ENCODE measurements at regions not wholly inside any gene's neighbourhood (a gene's known extent, or its start where the extent isn't known, plus 50 kb on each side); places are given as distances from the start of the nearest gene placed in this dataset.
"Not testable (repeated sequence)": the region's sequence is repeated elsewhere in the genome, so short reads cannot be mapped to it uniquely, and the experiment has no call there.

- H3K4me3 Mint-ChIP-seq; H3K27me3 Mint-ChIP-seq; H3K9me3 Mint-ChIP-seq; POLR2A ChIA-PET; H3K27ac Mint-ChIP-seq; DNase-seq; H3K36me3 Mint-ChIP-seq (ENCODE audit: low read depth); H3K4me1 Mint-ChIP-seq; ATAC-seq (ENCODE audit: low read depth); CTCF ChIA-PET: not testable (repeated sequence)
- intact Hi-C loops (cut with micrococcal nuclease): loop anchor here (10.0 kb wide), 1 partner anchor 57 kb away; the partner anchor contains the start of gene GOLGA8B
These were observed 55.2 kb downstream of the GOLGA8B start for GRCh38 chr15:34528055-34528754.

DNA sequence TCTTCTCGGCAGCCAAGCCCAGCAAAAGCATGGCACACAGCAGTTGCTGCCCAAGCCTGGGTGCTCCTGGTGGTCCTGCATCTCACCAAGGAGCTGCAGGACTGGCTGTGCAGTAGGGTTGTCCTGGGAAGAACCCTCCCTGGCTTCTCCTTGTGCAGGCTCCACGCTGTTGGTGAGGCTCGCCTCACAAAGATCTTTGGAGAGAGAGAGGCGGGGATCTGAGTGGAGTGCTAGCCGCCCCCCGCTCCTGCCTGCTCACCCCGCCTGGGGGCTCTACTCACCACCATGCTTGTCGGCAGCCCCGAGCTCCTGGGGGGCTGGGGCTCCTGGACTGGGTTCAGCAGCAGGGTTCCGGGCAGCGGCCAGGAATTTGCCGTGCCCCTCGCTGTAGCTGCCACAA is 55.8 kb downstream of the GOLGA8B start:
- POLR2A ChIA-PET; H3K27ac Mint-ChIP-seq; CTCF ChIA-PET; H3K4me1 Mint-ChIP-seq; ATAC-seq (ENCODE audit: low read depth); H3K9me3 Mint-ChIP-seq; DNase-seq; H3K36me3 Mint-ChIP-seq (ENCODE audit: low read depth); H3K27me3 Mint-ChIP-seq; H3K4me3 Mint-ChIP-seq: not testable (repeated sequence)
- intact Hi-C loops (cut with micrococcal nuclease): loop anchor here (10.0 kb wide), 1 partner anchor 57 kb away; the partner anchor contains the start of gene GOLGA8B

DNA sequence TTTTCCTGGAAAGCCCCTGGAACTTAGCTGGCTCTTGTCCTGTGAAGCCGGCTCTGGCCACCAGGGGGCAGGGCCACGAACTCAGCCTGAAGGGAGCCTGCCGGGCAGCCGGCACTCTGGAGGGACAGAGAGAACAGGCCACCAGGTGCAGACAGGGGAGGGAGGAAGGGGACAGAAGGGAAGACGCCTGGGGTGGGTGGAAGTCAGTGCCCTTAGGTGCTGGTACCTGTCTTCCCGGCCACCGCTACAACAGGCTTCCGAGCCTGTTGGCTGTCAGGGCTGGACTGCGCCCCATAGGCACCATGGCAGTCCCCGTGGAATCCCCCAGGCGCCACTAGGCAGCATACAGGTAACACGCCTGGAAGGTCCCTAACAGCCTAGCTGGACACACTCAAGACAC is 59.6 kb downstream of the GOLGA8B start:
- H3K4me3 Mint-ChIP-seq; H3K27me3 Mint-ChIP-seq; CTCF ChIA-PET; H3K36me3 Mint-ChIP-seq (ENCODE audit: low read depth); POLR2A ChIA-PET; ATAC-seq (ENCODE audit: low read depth); H3K9me3 Mint-ChIP-seq; H3K4me1 Mint-ChIP-seq; DNase-seq; H3K27ac Mint-ChIP-seq: not testable (repeated sequence)
- intact Hi-C loops (cut with micrococcal nuclease): loop anchor here (10.0 kb wide), 1 partner anchor 61 kb away; the partner anchor contains the start of gene GOLGA8B

DNA sequence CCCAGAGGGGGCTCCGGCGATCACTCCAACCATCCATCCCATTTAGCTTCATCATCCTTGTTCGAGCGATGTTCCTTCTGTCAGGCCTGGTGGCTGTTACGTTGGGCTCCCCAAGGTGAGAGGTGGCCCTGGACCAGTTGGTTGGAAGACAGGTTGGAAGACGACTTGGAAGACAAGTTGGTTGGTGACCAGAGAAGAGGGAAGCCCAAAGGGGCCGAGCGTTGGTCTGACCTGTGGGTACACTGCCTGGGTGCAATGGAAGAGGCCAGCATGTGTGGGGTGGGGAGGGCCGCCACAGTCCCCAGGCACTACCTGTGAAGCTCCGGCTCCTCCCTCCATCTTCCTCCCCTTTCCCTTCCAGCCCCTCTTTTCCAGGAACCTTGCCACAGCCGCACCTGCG is 60.9 kb downstream of the GOLGA8B start:
- POLR2A ChIA-PET; DNase-seq; CTCF ChIA-PET; ATAC-seq (ENCODE audit: low read depth); H3K9me3 Mint-ChIP-seq; H3K4me3 Mint-ChIP-seq; H3K4me1 Mint-ChIP-seq; H3K36me3 Mint-ChIP-seq (ENCODE audit: low read depth); H3K27ac Mint-ChIP-seq; H3K27me3 Mint-ChIP-seq: not testable (repeated sequence)
- intact Hi-C loops (cut with micrococcal nuclease): loop anchor here (10.0 kb wide), 1 partner anchor 62 kb away; the partner anchor contains the start of gene GOLGA8B

- H3K4me1 Mint-ChIP-seq; H3K36me3 Mint-ChIP-seq (ENCODE audit: low read depth); DNase-seq; H3K4me3 Mint-ChIP-seq; H3K27me3 Mint-ChIP-seq; ATAC-seq (ENCODE audit: low read depth); H3K9me3 Mint-ChIP-seq; CTCF ChIA-PET; H3K27ac Mint-ChIP-seq; POLR2A ChIA-PET: not testable (repeated sequence)
- intact Hi-C loops (cut with micrococcal nuclease): loop anchor here (10.0 kb wide), 1 partner anchor 63 kb away; the partner anchor contains the start of gene GOLGA8B
These were observed 61.5 kb downstream of the GOLGA8B start for GRCh38 chr15:34521802-34522485.

DNA sequence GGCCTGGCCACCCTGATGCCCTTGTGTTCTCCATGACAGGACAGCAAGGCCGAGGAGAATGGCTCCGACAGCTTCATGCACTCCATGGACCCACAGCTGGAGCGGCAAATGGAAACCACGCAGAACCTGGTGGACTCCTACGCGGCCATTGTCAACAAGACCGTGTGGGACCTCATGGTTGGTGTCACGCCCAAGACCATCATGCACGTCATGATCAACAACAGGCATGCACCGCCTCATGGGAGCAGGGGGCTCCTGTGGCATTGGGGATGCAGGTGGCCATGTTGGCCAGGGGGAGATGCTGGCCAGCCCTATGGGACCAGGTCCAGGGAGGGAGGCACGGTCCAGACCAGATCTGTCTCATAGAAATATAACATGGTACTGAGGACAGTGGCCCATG is 62.9 kb downstream of the GOLGA8B start:
- intact Hi-C loops (cut with micrococcal nuclease): loop anchor here (10.0 kb wide), 1 partner anchor 64 kb away; the partner anchor contains the start of gene GOLGA8B

GRCh38 chr15:34520010-34520409 is 63.4 kb downstream of the GOLGA8B start:
- H3K27me3 Mint-ChIP-seq; H3K4me3 Mint-ChIP-seq; DNase-seq; H3K27ac Mint-ChIP-seq; H3K36me3 Mint-ChIP-seq (ENCODE audit: low read depth); ATAC-seq (ENCODE audit: low read depth); H3K4me1 Mint-ChIP-seq; CTCF ChIA-PET; POLR2A ChIA-PET; H3K9me3 Mint-ChIP-seq: not testable (repeated sequence)
- intact Hi-C loops (cut with micrococcal nuclease): loop anchor here (10.0 kb wide), 1 partner anchor 65 kb away; the partner anchor contains the start of gene GOLGA8B

More for the DNA sequence above, 62.9 kb downstream of the GOLGA8B start:
- Mint-ChIP-seq H3K9me3 (no peaks in the 10 kb centered on the region), H3K4me1 (peaks cover under 1% of the 10 kb centered on the region), H3K27me3 (peaks cover 8% of the 10 kb centered on the region), H3K36me3 (ENCODE audit: low read depth) (no peaks in the 10 kb centered on the region), H3K4me3 (no peak overlapping the region), H3K27ac (no peak overlapping the region)
- ChIA-PET POLR2A (no interaction called here), CTCF (no interaction called here)
- no peak for ATAC-seq (ENCODE audit: low read depth)
- DNase-seq: no peak
- TF ChIP-seq, protein P1, sequence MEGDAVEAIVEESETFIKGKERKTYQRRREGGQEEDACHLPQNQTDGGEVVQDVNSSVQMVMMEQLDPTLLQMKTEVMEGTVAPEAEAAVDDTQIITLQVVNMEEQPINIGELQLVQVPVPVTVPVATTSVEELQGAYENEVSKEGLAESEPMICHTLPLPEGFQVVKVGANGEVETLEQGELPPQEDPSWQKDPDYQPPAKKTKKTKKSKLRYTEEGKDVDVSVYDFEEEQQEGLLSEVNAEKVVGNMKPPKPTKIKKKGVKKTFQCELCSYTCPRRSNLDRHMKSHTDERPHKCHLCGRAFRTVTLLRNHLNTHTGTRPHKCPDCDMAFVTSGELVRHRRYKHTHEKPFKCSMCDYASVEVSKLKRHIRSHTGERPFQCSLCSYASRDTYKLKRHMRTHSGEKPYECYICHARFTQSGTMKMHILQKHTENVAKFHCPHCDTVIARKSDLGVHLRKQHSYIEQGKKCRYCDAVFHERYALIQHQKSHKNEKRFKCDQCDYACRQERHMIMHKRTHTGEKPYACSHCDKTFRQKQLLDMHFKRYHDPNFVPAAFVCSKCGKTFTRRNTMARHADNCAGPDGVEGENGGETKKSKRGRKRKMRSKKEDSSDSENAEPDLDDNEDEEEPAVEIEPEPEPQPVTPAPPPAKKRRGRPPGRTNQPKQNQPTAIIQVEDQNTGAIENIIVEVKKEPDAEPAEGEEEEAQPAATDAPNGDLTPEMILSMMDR (IDR thresholded peaks at IDR 0.05): no peak

- Mint-ChIP-seq H3K9me3 (no peaks in the 10 kb centered on the region), H3K27me3 (peaks cover 24% of the 10 kb centered on the region), H3K4me1 (peaks cover 9% of the 10 kb centered on the region), H3K36me3 (ENCODE audit: low read depth) (no peaks in the 10 kb centered on the region), H3K27ac (no peak overlapping the region), H3K4me3 (peak overlapping the region; percentile 62)
- POLR2A ChIA-PET: no interaction called here
- TF ChIP-seq, protein P1 (IDR thresholded peaks at IDR 0.05): no peak
- CTCF ChIA-PET: no interaction called here
- intact Hi-C loops (cut with micrococcal nuclease): no loop called here
- ATAC-seq (ENCODE audit: low read depth): peak; percentile 18
- DNase-seq: no peak
These were observed 69.2 kb downstream of the GOLGA8B start for GRCh38 chr15:34514251-34514670.

Measured in activated B cell treated with CpG ODN at 0.5 μM for 24 hours (primary cell).